HG03159 (cell line): ENCODE measurements at regions not wholly inside any gene's neighbourhood (a gene's known extent, or its start where the extent isn't known, plus 50 kb on each side); places are given as distances from the start of the nearest gene placed in this dataset.
"Not testable (repeated sequence)": the region's sequence is repeated elsewhere in the genome, so short reads cannot be mapped to it uniquely, and the experiment has no call there.

Source experiments
- ATAC-seq: cut with Tn5 transposase; IDR thresholded peaks from one replicate; pipeline ENCODE4 v1.9.1; 2021; ENCODE audit warnings: mild to moderate bottlenecking, moderate library complexity; ENCODE audit not compliant: unreplicated experiment

DNA sequence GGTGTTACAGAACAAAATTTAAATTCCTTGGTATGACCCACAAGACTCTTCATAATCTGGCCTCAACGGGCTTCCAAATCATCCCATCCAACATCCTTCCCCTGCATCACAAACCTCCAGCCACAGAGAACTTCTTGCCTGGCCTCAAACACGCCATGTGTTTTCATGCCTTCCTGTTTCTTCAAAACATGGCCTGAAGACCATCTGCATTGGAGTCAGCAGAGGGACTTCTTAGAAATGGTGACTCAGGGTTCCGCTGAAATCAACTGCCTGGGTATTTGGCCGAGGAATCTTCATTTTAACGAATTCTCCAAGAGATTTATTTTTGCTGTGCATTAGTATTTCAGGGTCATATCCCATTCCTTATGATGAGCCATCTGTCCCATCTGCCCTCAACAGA, 138.1 kb upstream of the RAP2B start:
- ATAC-seq, result no peak

DNA sequence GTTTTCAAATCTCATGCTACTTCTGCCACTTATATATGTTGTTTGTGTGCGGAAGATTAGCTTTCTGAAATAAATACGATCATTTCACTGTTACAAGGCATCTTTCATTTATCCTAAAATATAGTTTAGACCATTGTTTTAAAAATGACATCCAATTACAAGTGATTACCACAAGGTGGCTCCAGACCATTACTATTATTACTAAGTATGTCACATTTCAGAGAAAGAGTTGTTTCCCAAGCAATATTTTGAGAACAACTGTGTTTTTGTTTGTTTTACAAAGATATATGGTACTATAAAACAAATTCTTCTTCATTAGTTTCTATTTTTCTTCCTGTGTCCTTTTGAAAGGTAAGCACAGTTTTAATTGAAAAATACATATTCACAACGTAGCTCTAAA, 136.0 kb upstream of the RAP2B start:
- peak; percentile 63 for ATAC-seq

DNA sequence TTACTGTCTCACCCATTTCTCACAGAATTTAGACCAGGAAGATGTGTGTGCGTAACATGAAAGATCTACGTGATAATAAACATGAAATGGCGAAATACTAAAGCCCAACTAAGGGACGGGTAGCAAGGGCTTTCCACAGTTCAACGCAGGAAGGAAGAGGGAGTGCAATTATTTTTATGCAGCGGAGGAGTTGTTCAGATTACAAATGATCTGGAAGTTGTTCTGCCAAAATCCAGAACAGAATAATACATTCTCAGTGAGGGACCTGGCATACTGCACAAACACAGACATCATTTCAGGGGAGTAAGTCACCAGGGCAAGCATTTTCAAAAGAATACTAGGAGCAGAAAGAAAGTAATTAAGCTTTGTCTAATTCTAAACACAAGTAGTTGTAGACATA, 133.6 kb upstream of the RAP2B start:
- no peak for ATAC-seq

DNA sequence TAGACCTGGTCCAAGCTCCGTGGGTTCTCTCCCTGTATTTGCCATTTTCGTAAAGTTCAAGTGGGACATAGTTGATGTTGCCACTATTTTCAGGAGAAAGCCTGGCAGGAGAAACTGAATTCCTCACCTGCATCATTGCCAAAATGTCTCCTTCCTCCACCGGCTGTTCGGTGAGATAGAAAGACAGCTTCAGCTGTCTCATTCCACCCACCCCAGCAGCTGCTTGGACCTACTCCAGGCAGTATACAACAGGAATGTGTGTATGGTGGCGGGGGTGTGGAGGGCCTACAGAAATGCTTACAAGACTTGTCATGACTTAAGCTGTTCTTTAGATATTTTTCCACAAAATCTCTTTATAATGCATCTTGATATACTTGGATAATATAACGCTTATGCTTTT, 132.7 kb upstream of the RAP2B start:
- ATAC-seq, result no peak

DNA sequence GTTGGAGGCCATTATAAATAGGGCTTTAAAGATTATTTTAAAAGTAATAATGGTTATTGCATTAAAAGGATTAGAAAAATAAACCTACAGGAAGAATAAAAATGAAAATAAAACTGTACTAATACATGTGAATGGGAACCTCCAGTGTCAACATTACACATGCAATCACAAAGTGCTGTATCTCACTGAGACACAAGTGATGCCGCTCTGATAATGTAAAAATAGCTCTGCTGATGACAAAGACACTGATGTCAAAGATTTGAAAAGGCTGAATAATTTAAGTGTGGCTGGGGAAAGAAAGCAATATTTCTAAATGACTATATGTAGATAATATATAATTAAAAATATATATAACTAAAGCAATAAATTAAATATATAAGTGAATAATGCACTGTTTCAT, 129.1 kb upstream of the RAP2B start:
- ATAC-seq, result no peak

DNA sequence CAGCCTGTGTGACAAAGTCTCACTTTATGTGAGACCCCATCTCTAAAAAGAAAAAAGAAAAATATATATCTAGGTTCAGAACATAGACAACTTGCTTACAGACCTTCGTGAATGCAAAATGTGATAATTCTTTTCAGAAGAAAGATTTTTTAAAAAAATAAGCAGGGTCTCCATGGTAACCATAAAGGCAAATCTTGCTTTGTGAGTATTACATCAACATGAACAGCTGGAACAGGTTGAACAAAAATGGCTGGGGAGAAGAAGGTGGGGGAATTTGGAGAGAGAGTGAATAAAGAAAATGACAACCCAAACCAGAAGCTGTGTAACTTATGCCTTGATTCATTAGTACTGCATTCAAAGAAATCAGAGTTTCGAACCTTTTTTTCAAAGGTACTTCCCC, 125.2 kb upstream of the RAP2B start:
- no peak for ATAC-seq

DNA sequence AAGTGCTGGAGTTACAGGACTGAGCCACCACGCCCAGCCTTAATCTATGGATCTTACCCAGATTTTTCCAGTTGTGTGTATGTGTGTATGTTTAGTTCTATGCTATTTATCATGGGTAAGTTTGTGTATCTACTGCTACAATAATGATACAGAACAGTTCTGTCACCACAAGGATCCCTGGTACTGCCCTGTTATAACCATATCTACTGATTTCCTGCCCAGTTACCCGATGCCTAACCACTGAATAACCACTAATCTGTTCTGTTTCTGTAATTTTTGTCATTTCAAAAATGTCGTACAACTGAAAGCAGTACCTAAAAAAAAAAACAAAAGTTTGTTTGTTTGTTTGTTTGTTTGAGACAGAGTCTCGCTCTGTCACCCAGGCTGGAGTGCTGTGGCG, 123.7 kb upstream of the RAP2B start:
- ATAC-seq, result no peak

DNA sequence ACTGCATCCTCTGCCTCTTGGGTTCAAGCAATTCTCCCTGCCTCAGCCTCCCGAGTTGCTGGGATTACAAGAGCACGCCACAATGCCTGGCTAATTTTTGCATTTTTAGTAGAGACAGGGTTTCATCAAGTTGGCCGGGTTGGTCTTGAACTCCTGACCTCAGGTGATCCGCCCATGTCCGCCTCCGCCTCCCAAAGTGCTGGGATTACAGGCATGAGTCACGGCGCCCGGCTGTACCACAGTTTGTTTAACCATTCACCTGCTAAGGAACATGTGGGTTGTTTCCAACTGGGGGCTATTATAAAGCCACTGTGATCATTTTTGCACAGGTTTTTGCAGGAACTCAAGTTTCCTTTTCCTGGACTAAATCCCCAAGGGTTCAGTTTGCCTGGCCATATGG, 123.2 kb upstream of the RAP2B start:
- ATAC-seq, result no peak

DNA sequence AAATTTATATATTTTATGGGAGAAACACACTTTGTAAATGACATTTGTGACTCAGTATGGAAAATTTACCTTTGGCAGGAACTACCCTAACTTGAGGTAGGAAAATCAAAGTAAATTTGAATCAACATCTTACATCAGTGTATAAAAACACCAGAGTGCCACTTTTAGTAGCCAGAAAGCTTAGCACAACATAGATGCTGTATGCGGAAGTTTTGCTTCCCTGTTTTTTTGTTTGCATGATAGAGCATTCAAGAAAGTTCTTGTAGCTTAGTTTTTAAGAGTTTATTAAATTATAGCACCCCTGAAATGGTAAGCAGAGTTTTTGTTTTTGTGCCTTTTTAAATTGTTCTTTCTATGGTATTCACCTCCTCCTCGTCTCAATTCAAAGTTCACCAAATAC, 120.8 kb upstream of the RAP2B start:
- ATAC-seq, result no peak

DNA sequence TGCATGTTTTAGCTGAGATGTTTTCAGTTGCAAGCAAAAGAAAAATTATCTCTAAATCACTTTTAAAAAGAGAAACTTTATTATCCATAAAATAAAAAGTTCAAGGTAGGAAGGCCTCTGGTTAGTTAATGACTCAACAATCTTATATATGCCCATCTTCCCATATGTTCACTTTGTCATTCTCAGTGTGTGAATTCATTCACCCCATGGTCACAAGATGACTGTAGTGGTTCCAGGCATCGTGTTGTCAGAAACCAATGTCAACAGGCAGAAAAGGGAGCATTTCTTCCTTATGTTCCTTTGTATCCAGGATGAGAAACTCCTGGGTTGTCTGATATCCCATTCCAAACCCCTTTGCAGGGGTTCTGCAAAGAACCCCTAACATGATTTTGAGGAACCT, 119.9 kb upstream of the RAP2B start:
- ATAC-seq, result no peak

DNA sequence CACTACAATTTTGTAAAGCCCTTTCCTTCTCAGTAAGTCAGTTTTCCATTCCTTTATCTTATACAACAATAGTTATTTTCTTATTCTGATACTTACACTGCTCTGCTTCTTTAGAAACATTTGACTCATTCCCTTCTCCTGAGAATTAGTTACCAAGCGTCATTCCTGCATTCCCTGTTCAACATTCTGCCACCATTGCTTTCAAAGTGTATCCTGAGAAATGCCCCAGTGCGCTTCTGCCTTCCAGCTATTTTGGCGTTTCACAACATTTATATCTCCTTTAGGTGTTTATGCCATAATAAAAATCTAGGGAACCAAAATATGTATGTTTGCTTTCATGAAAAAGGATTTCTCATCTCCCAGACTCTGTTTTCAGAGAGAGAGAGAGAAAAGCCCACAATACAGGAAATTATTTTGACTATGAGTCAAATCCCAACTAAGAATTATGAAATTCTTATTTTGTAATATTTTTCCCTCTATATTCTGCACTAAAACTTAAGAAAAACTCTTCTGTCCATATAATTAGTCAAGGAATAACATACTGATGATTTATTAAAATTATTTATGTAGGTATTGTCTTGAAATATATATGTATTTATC, 118.2 kb upstream of the RAP2B start:
- no peak for ATAC-seq

DNA sequence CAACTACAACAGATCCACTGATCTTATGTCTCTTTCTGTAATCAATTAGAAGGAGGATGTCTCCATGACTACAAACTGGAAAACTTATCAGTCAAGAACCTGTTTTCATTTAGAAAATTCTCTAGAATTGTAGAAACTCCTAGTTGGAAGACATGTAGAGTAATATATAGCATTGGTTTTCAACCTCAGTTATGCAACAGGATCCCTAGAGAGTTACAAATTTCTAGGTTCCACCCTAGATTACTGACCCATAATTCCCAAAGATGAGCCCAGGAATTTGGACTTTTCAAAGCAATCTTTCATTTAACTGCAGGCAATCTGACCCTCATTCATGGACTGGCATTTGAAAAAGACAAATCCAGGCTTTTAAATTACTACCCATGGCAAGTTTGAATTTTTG, 116.9 kb upstream of the RAP2B start:
- no peak for ATAC-seq

DNA sequence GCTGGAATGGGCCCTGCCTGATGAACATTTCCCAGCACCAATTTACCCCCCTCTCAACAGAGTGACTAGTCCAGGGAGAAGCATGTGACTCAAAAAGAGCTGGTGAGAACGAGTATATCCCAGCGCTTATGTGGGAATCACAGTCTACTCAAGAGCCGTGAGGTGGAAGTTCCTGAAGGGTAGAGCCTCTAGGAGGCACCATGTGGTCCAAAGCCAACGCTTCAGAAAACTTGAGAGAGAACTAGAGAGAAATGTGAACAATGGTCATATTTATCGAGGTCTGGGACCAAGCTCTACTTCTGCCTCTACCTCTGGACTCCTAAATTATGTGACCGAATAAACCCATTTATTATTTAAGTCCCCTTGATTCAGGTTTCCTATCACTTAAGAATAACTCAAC, 111.0 kb upstream of the RAP2B start:
- no peak for ATAC-seq

DNA sequence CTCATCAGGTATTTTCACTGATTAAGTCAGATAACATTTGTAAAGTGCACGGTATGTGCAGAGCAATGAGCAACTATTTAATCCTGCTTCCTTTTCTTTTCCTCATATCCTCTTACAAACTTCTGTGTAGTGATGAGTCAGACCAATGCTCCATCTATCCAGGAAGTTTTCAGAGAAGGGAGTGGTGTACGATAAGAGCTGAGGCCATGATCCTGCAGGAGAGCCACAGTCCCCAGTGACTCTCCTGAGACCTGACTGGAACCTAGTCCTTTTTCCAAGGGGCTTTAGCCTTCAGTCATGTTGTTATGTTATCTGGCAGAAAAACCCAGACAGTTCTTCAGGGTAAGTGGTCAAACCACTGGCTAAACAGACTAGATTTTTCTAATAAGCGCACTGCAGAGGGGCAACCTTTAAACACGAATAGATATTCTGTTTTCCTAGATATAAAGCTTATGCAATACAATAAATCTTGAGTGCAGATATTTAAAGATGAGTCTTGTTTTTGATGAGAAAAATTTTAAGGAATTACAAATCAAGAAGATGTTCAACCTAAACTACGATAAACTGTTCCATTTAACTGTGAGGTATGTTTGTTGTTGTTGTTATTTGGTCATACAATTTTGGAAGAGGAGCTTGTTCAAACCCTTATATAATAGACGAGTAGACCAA, 110.5 kb upstream of the RAP2B start:
- no peak for ATAC-seq

DNA sequence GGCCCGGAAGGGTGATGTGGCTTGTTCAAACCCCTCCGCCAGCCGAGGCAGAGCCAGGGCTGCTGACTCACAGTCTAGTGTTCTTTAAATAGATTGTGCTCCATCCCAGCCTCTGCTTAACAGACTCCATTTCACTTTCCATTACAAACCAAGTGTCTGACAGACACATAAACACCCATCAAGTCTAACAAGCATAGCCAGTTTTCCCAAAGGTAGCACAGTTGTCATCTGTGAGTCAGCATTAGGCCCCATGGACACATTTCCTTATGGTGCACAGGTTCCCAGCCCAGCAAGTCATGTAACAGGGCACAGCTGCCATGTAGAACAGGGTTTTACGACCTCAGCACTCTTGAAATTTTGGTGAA, 109.9 kb upstream of the RAP2B start:
- ATAC-seq, result no peak

DNA sequence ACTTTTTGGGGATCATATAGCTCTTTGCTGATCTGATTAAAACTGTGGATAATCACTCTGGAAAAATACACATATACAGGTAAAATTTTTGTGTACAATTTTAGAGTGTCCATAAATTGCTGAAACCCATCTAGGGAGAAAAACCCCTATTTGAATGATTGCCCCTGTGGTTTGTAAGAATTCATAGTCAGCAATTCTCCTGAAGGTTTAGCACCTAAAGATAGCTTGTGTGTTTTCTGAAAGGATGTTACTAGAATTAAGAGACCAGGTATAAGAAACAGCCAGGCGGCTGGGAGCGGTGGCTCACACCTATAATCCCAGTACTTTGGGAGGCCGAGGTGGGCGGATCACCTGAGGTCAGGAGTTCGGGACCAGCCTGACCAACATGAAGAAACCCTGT, 106.8 kb upstream of the RAP2B start:
- no peak for ATAC-seq

DNA sequence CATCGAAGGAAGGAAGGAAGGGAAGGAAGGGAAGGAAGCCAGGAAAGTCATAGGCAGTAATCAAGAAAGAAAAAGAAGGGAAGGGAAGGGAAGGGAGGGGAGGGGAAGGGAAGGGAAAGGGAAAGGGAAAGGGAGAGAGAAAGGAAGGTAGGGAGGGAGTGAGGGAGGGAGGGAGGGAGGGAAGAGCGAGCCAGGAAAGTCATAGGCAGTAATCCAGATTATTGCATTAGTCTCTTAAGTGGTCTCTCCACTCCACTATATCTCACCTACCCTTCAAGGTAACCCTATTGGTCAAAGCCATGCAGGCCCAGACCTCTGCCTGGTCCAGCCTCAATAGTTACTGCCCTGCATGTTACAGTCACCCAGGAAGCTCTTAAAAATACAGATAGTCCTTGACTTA, 106.2 kb upstream of the RAP2B start:
- ATAC-seq, result no peak

DNA sequence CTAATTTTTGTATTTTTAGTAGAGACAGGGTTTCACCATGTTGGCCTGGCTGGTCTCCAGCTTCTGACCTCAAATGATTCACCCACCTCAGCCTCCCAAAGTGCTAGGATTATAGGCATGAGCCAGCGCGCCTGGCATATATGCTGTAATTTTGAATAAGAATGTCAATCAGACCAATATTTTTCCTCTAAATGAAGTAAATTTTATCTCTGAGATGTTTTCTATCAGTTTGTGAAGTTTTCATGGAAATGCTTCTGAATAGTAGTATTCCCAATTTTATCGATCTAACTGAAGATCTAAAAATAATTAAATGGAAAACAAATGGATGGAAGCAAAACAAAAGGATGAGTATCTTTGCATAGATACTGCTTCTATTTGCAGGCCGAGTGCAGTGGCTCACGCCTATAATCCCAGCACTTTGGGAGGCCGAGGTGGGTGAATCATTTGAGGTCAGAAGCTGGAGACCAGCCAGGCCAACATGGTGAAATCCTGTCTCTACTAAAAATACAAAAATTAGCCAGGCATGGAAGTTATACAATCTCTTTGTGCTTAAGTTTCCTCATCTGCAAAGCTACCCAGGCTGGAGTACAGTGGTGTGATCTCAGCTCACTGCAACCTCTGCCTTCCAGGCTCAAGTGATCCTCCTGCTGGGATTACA, 103.9 kb upstream of the RAP2B start:
- ATAC-seq, result not testable (repeated sequence)

DNA sequence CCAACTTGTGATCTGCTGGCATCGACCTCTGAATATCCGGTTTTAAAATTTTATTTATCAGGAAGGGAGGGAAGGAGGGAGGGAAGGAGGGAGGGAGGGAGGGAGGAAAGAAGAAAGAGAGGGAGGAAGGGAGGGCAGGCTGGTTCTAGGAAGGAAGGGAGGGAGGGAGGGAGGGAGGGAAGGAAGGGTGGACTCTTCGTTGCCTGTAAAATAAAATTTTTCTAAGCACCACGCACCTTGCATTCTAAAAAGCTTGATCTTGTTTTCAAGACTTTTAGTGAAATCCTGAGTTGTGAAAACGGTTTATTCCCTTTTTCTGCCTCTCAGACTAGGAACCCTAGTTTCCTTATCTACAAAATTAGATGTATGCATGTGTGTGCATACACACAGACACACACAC, 101.7 kb upstream of the RAP2B start:
- no peak for ATAC-seq

DNA sequence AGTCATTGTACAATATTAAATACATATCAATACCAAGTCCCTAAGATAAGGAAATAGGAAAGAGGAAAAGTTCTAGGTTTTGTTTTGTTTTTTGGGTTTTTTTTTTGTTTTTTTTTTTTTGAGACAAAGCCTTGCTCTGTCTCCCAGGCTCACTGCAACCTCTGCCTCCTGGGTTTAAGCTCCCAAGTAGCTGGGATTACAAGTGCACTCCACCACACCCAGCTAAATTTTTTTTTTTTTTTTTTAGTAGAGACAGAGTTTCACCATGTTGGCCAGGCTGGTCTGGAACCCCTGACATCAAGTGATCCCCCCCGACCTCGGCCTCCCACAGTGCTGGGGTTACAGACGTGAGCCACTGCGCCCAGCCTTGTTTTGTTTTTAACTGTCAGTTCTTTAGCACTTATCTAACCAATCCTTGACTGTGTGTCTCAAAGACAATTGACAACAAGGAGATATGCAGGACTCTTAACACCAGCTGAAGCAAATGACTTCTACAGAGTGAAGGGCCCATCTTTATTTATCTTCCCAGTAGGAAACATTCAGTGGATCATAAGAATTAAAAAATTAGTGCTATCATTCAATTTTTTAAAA, 100.0 kb upstream of the RAP2B start:
- no peak for ATAC-seq

DNA sequence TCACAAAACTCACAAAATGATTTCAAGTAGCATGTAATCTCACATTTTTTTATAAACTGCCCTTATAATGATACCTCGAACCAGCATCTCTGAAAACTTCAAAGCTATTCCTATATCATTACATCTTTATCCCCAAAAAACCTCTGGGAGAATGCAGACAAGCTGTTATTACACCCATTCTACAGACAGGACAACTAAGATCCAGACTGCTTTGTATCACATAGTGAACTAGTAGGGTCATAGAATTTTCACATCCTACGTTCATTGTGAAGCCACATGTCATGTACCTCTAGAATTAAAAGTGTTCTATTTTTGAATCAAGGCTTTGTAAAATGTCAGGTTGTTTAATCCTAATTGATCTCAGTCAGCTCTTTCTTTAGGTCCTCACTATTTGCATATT, 98.7 kb upstream of the RAP2B start:
- no peak for ATAC-seq

DNA sequence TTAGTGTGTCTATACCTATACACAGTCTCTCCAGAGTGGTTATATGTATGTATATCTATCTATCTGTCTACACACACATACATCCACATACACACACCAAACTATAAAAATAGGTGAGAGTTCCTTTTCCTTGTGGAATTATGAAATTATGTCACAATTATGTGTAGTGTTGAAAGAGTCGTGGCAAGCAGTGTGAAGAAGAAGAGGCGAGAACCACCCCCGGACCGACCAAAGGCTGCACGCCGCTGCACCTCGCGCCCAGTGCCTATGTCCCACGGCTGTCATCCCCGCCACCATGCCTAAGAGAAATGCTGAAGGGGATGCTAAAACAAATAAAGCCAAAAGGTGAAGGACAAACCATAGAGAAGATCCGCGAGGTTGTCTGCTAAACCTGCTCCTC, 95.0 kb upstream of the RAP2B start:
- no peak for ATAC-seq
